Tibial nerve (tissue), 4 donors: ENCODE measurements at regions not wholly inside any gene's neighbourhood (a gene's known extent, or its start where the extent isn't known, plus 50 kb on each side); places are given as distances from the start of the nearest gene placed in this dataset.

Experiments
- DNase-seq, 2 donors: peaks; one replicate each; pipeline ENCODE4 v3.0.0-alpha.2; 2019; ENCODE audit warnings: low spot score in 2 of 2
- H3K27ac ChIP-seq, 4 donors: fragments of 200-600 bp; sonication (generic) in 3 of 4; one replicate each; pipeline ENCODE4 v1.5.1; 2017 to 2019; ENCODE audit warnings: mild to moderate bottlenecking in 1 of 4
- H3K27me3 ChIP-seq, 2 donors: fragments of 200-600 bp; sonication (generic) in 1 of 2; one replicate each; pipeline versions ENCODE4 v1.5.1 to v1.6.0; 2017 to 2019
- H3K36me3 ChIP-seq, 3 donors: fragments of 200-600 bp; sonication (generic); one replicate each; pipeline ENCODE4 v1.5.1; 2018 to 2019
- H3K4me1 ChIP-seq, 4 donors: fragments of 200-600 bp; sonication (generic) in 3 of 4; one replicate each; pipeline ENCODE4 v1.5.1; 2017 to 2019
- H3K4me3 ChIP-seq, 4 donors: fragments of 200-600 bp; sonication (generic) in 3 of 4; one replicate each; pipeline ENCODE4 v1.5.1; 2017 to 2019; ENCODE audit warnings: mild to moderate bottlenecking in 1 of 4, moderate library complexity in 1 of 4
- H3K9me3 ChIP-seq, 4 donors: fragments of 200-600 bp; sonication (generic) in 3 of 4; one replicate each; pipeline ENCODE4 v1.5.1; 2017 to 2019
- EP300 ChIP-seq, 2 donors: sonication (generic); formaldehyde crosslinking; IDR thresholded peaks; one replicate each; pipeline ENCODE4 v1.6.1; 2017; ENCODE audit warnings: antibody characterized with exemption in 2 of 2, mild to moderate bottlenecking in 1 of 2
- POLR2A ChIP-seq, 2 donors: fragments of 450-650 bp; IDR thresholded peaks; one replicate each; pipeline ENCODE4 v1.6.1; 2017; ENCODE audit warnings: antibody characterized with exemption in 2 of 2, mild to moderate bottlenecking in 2 of 2, moderate library complexity in 2 of 2
- WGBS, 2 donors: methylation state at CpG; one replicate each; pipeline ENCODE4 v1.1.5; 2018; 5-methylcytosine and 5-hydroxymethylcytosine counted together
- TF ChIP-seq, protein P1 (sequence below), 5 experiments: fragments of 200-600 bp in 3 of 5; fragments of 450-650 bp in 2 of 5; sonication (generic) in 3 of 5; IDR thresholded peaks; one replicate each; pipeline ENCODE4 v1.5.1; 2016 to 2019; ENCODE audit warnings: antibody characterized with exemption in 5 of 5, mild to moderate bottlenecking in 3 of 5, moderate library complexity in 2 of 5

DNA sequence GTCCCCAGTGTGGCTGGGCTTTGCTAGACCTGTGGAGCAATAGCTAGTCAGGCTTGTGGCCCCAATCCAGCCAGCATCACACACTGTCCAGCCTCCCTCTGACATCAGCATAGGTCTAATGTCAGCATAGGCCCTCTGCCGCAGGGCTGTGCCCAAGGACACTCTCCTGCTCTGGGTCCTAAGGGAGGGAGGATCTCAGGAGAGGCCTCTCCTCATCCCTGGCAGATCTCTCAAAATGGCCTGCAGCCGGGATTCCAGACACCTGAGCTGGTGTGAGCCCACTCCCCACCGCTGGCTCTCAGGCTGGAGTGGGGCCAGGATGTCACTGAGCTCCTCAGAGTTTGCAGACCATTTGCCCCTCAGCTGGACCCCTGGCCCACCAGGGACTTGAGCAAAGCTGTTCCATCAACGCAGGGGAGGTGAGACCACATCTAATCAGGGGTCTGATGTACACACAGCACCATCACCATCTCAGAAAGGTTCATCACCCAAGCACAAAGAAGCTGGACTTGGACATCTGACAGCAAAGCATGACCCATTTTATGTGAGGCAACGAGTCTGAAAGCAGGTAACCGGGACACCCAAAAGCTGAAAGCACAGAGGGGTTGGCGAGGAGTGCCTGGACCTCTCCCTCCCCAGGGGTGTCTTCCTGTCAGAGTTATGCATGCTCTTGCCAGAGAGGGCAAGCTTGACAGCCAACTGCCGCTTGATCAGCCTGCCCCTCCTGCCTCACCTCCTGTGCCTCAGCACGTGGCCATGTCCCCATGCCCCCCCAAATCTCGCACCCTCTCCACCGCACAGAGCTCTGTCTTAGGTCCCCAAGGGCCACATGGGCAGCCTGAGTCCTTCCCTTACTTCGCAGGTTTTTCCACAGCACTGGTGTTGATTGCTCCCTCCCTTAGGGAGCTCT, 69.7 kb upstream of the SEPTIN5 start:
- H3K4me1 ChIP-seq, result no peaks in the 10 kb centered on the region
- no peak for DNase-seq

DNA sequence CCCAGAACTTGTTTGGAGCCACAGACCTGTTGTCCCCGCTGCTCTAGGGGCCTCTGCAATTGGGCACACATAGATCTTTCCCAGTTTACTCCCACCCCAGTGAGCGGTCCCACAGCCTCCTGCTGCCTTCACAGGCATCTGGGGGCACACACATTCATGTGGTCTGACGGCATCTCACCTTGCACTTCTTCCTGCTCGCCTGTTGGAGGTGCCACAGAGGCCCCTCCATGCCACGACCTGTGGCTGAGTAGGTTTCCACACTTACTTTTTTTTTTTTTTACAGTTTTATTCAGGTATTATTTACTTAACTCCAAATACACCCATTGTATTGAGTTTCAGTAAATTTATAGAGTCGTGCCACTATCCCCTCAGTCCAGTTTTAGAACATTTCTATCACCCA, 68.9 kb upstream of the SEPTIN5 start:
- Histone ChIP-seq H3K4me1 (no peaks in the 10 kb centered on the region), H3K27me3 (peaks cover 0 to 24% of the 10 kb centered on the region in 2 donors), H3K4me3 (no peak overlapping the region), H3K27ac (no peak overlapping the region), H3K36me3 (no peaks in the 10 kb centered on the region), H3K9me3 (peaks cover 0 to 43% (median 6%) of the 10 kb centered on the region in 4 donors)
- no peak for DNase-seq
- 69 to 76% methylated on average over 6 of the region's 6 CpGs for WGBS, 2 donors
- TF ChIP-seq POLR2A (IDR thresholded peaks at IDR 0.05), result no peak
- TF ChIP-seq, protein P1, sequence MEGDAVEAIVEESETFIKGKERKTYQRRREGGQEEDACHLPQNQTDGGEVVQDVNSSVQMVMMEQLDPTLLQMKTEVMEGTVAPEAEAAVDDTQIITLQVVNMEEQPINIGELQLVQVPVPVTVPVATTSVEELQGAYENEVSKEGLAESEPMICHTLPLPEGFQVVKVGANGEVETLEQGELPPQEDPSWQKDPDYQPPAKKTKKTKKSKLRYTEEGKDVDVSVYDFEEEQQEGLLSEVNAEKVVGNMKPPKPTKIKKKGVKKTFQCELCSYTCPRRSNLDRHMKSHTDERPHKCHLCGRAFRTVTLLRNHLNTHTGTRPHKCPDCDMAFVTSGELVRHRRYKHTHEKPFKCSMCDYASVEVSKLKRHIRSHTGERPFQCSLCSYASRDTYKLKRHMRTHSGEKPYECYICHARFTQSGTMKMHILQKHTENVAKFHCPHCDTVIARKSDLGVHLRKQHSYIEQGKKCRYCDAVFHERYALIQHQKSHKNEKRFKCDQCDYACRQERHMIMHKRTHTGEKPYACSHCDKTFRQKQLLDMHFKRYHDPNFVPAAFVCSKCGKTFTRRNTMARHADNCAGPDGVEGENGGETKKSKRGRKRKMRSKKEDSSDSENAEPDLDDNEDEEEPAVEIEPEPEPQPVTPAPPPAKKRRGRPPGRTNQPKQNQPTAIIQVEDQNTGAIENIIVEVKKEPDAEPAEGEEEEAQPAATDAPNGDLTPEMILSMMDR (IDR thresholded peaks at IDR 0.05), result no peak
- TF ChIP-seq EP300 (IDR thresholded peaks at IDR 0.05), result no peak

More for the DNA sequence above, 69.7 kb upstream of the SEPTIN5 start:
- H3K27me3 ChIP-seq, result peaks cover 0 to 24% of the 10 kb centered on the region in 2 donors
- H3K27ac ChIP-seq, result no peak overlapping the region
- H3K36me3 ChIP-seq, result no peaks in the 10 kb centered on the region
- TF ChIP-seq, protein P1 (IDR thresholded peaks at IDR 0.05), result no peak
- TF ChIP-seq POLR2A (IDR thresholded peaks at IDR 0.05) (no peak), EP300 (IDR thresholded peaks at IDR 0.05) (no peak)
- no peak overlapping the region for H3K4me3 ChIP-seq
- WGBS, 2 donors, result 61 to 70% methylated on average over 10 to 11 of the region's 12 CpGs
- peaks cover 0 to 40% (median 6%) of the 10 kb centered on the region in 4 donors for H3K9me3 ChIP-seq

DNA sequence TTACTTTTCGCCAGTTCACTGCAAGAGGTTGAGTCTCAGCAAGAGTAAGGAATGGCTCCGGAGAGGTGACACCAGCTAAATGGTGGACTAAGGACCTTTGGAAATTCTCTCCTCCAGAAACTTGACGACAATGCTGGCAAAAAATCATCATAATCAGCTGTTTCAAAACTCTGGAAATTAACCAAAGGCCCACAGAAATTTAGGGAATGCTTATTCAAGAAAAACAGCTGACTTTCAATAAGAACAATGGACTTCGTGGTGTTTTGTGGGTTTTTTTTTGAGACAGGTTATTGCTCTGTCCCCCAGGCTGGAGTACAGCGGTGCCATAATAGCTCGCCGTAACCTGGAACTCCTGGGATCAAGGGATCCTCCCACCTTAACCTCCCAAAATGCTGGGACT, 68.4 kb upstream of the SEPTIN5 start:
- 85 to 86% methylated on average over 7 of the region's 7 CpGs for WGBS, 2 donors
- H3K27me3 ChIP-seq, result peaks cover 0 to 24% of the 10 kb centered on the region in 2 donors
- no peaks in the 10 kb centered on the region for H3K36me3 ChIP-seq
- H3K9me3 ChIP-seq, result peaks cover 0 to 43% (median 6%) of the 10 kb centered on the region in 4 donors
- no peaks in the 10 kb centered on the region for H3K4me1 ChIP-seq
- no peak overlapping the region for H3K27ac ChIP-seq
- H3K4me3 ChIP-seq, result no peak overlapping the region
- TF ChIP-seq POLR2A (IDR thresholded peaks at IDR 0.05), result no peak
- TF ChIP-seq, protein P1 (IDR thresholded peaks at IDR 0.05), result no peak
- no peak for DNase-seq

DNA sequence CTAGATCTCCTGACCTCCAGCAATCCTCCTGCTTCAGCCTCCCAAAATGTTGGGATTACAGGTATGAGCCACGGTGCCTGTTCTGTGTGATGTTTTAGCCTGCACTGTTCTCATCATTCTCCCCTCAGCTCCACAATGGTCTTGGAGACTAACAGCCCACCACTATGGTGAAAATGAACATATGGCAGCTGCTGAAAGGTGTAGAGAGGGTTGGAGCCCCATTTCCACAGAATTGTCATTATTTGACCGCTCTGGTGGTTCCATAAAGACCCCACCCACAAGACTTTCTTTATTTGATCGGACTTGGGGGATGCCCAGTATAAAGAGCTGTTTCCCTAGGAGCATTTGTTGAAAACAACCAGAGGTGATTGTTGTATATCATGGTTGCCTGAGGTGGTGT, 67.9 kb upstream of the SEPTIN5 start:
- no peak for DNase-seq
- TF ChIP-seq, protein P1 (IDR thresholded peaks at IDR 0.05), result no peak
- no peak for TF ChIP-seq EP300 (IDR thresholded peaks at IDR 0.05)
- no peak for TF ChIP-seq POLR2A (IDR thresholded peaks at IDR 0.05)
- Histone ChIP-seq H3K27ac (no peak overlapping the region), H3K36me3 (no peaks in the 10 kb centered on the region), H3K27me3 (peaks cover 0 to 24% of the 10 kb centered on the region in 2 donors), H3K9me3 (peaks cover 0 to 43% (median 6%) of the 10 kb centered on the region in 4 donors), H3K4me3 (no peak overlapping the region), H3K4me1 (no peaks in the 10 kb centered on the region)
- 73 to 81% methylated on average over 3 of the region's 3 CpGs for WGBS, 2 donors

DNA sequence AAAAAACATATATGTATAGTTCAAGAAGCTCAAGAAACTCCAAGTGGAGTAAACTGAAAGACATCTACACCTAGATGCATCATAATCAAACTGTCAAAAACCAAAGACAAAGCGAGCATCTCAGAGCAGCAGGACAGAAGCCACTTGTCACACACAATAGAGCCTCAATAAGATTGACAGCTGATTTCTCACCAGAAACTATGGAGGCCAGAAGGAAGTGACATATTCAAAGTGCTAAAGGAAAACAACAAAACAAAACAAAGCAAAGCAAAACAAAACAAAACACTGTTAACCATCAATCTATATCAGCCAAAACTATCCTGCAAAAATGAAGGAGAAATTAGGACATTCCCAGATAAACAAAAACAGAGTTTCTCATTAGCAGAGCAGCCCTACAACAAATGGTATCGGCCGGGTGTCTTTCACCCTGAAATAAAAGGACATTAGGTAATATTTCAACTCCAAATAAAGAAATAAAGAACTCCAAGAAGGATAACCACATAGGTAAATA, 65.8 kb upstream of the SEPTIN5 start:
- Histone ChIP-seq H3K9me3 (peaks cover 0 to 43% (median 6%) of the 10 kb centered on the region in 4 donors), H3K36me3 (no peaks in the 10 kb centered on the region), H3K27me3 (peaks cover 0 to 18% of the 10 kb centered on the region in 2 donors), H3K4me3 (no peak overlapping the region), H3K4me1 (no peaks in the 10 kb centered on the region), H3K27ac (no peak overlapping the region)
- 79% methylated on average over 3 of the region's 3 CpGs for WGBS, 2 donors
- TF ChIP-seq POLR2A (IDR thresholded peaks at IDR 0.05) (no peak), EP300 (IDR thresholded peaks at IDR 0.05) (no peak)
- TF ChIP-seq, protein P1 (IDR thresholded peaks at IDR 0.05), result no peak
- DNase-seq, result no peak
